SK-N-SH (cell line): ENCODE measurements at regions not wholly inside any gene's neighbourhood (a gene's known extent, or its start where the extent isn't known, plus 50 kb on each side); places are given as distances from the start of the nearest gene placed in this dataset.

Source experiments
- CTCF ChIA-PET: fragments of 300-600, 350-600 bp; formaldehyde crosslinking; extraction: SDS; loops from one replicate; lab custom pipeline; 2021; lab: Yijun Ruan, JAX
- POLR2A ChIA-PET: fragments of 350-600 bp; sonication (Branson Sonifier 250); formaldehyde crosslinking; extraction: SDS; loops from one replicate; lab custom pipeline; 2020; ENCODE audit warnings: antibody characterized with exemption, inconsistent platforms; lab: Yijun Ruan, JAX
- DNase-seq: peaks from one replicate; pipeline ENCODE4 v3.0.0; 2012
- H2AFZ ChIP-seq: fragments of 200-600 bp; sonication (generic); 2 replicates; pipeline ENCODE4 v1.8.1; 2016; ENCODE audit warnings: antibody characterized with exemption, mild to moderate bottlenecking, low read depth
- H3F3A ChIP-seq: fragments of 200-600 bp; sonication (generic); replicated peaks from 2 replicates; pipeline ENCODE3; 2016; ENCODE audit warnings: antibody characterized with exemption, mild to moderate bottlenecking; ENCODE audit not compliant: insufficient read depth
- H3K27ac ChIP-seq, 2 experiments: fragments of 200-500 bp in 1 of 2; fragments of 200-600 bp in 1 of 2; sonication (Bioruptor generic) in 1 of 2; sonication (generic), shearing (Covaris generic) in 1 of 2; 2 replicates each; pipeline versions ENCODE4 v1.5.1 to v1.6.1; 2014 to 2016; ENCODE audit warnings: low read depth in 2 of 2, inconsistent platforms in 1 of 2, low read length in 1 of 2, mild to moderate bottlenecking in 1 of 2, mixed read lengths in 1 of 2
- H3K27me3 ChIP-seq: fragments of 200-600 bp; sonication (generic), shearing (Covaris generic); 2 replicates; pipeline ENCODE4 v1.6.1; 2016; ENCODE audit warnings: mixed run types; ENCODE audit not compliant: insufficient read depth
- H3K36me3 ChIP-seq, 2 experiments: fragments of 200-500 bp in 1 of 2; fragments of 200-600 bp in 1 of 2; sonication (Bioruptor generic) in 1 of 2; sonication (generic) in 1 of 2; replicated peaks in 1 of 2; 2 replicates each; pipeline versions ENCODE3 to v1.5.1; 2014 to 2016; ENCODE audit warnings: low read length in 1 of 2, mild to moderate bottlenecking in 1 of 2; ENCODE audit not compliant: insufficient read depth in 2 of 2, control insufficient read depth in 1 of 2
- H3K4me1 ChIP-seq, 2 experiments: fragments of 200-500 bp in 1 of 2; fragments of 200-600 bp in 1 of 2; sonication (Bioruptor generic) in 1 of 2; sonication (generic), shearing (Covaris generic) in 1 of 2; 2 replicates each; pipeline versions ENCODE4 v1.5.1 to v1.6.1; 2014 to 2016; ENCODE audit warnings: low read depth in 1 of 2, low read length in 1 of 2, mixed run types in 1 of 2; ENCODE audit not compliant: insufficient read depth in 2 of 2, control insufficient read depth in 1 of 2
- H3K4me2 ChIP-seq: fragments of 200-600 bp; sonication (generic), shearing (Covaris generic); 2 replicates; pipeline ENCODE4 v1.6.1; 2017; ENCODE audit warnings: mixed run types
- H3K4me3 ChIP-seq, 2 experiments: fragments of 200-500 bp in 1 of 2; fragments of 200-600 bp in 1 of 2; sonication (Bioruptor generic) in 1 of 2; sonication (generic), shearing (Covaris generic) in 1 of 2; 2 replicates each; pipeline versions ENCODE4 v1.5.1 to v1.8.1; 2014 to 2016; ENCODE audit warnings: low read depth in 2 of 2, inconsistent platforms in 1 of 2, low read length in 1 of 2, mild to moderate bottlenecking in 1 of 2, mixed read lengths in 1 of 2, moderate library complexity in 1 of 2
- H3K79me2 ChIP-seq: fragments of 200-600 bp; sonication (generic); 2 replicates; pipeline ENCODE4 v1.8.1; 2017; ENCODE audit warnings: mild to moderate bottlenecking; ENCODE audit not compliant: insufficient read depth
- H3K9ac ChIP-seq: fragments of 200-600 bp; sonication (generic); 2 replicates; pipeline ENCODE4 v1.6.1; 2017; ENCODE audit warnings: mixed run types
- H3K9me2 ChIP-seq: fragments of 200-600 bp; sonication (generic); 2 replicates; pipeline ENCODE4 v1.6.1; 2017; ENCODE audit warnings: mixed run types
- H3K9me3 ChIP-seq: fragments of 200-600 bp; sonication (generic); 2 replicates; pipeline ENCODE4 v1.6.1; 2017; ENCODE audit warnings: mixed run types, mild to moderate bottlenecking, moderate library complexity
- H4K20me1 ChIP-seq: fragments of 200-600 bp; sonication (generic); 2 replicates; pipeline ENCODE4 v1.6.1; 2017; ENCODE audit warnings: mild to moderate bottlenecking, mixed run types; ENCODE audit not compliant: insufficient read depth
- ELF1 ChIP-seq: IDR thresholded peaks from 2 replicates; pipeline ENCODE4 v1.4.0; 2012
- EP300 ChIP-seq, 2 experiments: IDR thresholded peaks; 2 replicates each; pipeline versions ENCODE4 v1.4.0 to v1.6.1; 2012; ENCODE audit warnings: borderline replicate concordance in 1 of 2, low read depth in 1 of 2, low read length in 1 of 2
- EZH2phosphoT487 ChIP-seq: fragments of 200-600 bp; sonication (generic); IDR thresholded peaks from 2 replicates; pipeline ENCODE4 v1.6.1; 2017; ENCODE audit warnings: low read depth, mixed run types, mild to moderate bottlenecking, antibody characterized with exemption, moderate library complexity, borderline replicate concordance
- FOSL2 ChIP-seq: IDR thresholded peaks from 2 replicates; pipeline ENCODE4 v1.4.0; 2012; ENCODE audit warnings: low read depth, mild to moderate bottlenecking, moderate library complexity, borderline replicate concordance
- FOXJ3 ChIP-seq: sonication (generic); formaldehyde crosslinking; IDR thresholded peaks from 2 replicates; pipeline ENCODE4 v1.5.1; 2020; ENCODE audit warnings: mild to moderate bottlenecking, missing genetic modification reagents
- FOXM1 ChIP-seq: IDR thresholded peaks from 2 replicates; pipeline ENCODE4 v1.4.0; 2012; ENCODE audit warnings: low read depth, mild to moderate bottlenecking
- GABPA ChIP-seq: IDR thresholded peaks from 2 replicates; pipeline ENCODE4 v1.4.0; 2012; ENCODE audit warnings: low read depth, mild to moderate bottlenecking
- JUND ChIP-seq: IDR thresholded peaks from 2 replicates; pipeline ENCODE4 v1.4.0; 2012
- MXI1 ChIP-seq: IDR thresholded peaks from 2 replicates; pipeline ENCODE4 v1.6.1; 2012; ENCODE audit warnings: mild to moderate bottlenecking, low read depth, low read length, improper control_type of control experiment
- NRF1 ChIP-seq: IDR thresholded peaks from 2 replicates; pipeline ENCODE4 v1.6.1; 2012; ENCODE audit warnings: low read depth, mild to moderate bottlenecking, low read length
- RCOR1 ChIP-seq: fragments of 150-350 bp; IDR thresholded peaks from 2 replicates; pipeline ENCODE4 v1.6.1; 2017; ENCODE audit warnings: antibody characterized with exemption, low read length
- RFX5 ChIP-seq: IDR thresholded peaks from 2 replicates; pipeline ENCODE4 v1.6.1; 2012; ENCODE audit warnings: mild to moderate bottlenecking, improper control_type of control experiment, low read length
- RXRA ChIP-seq: IDR thresholded peaks from 2 replicates; pipeline ENCODE4 v1.4.0; 2012; ENCODE audit warnings: low read depth, mild to moderate bottlenecking, borderline replicate concordance
- SMC3 ChIP-seq: IDR thresholded peaks from 2 replicates; pipeline ENCODE4 v1.6.1; 2012; ENCODE audit warnings: low read depth, low read length, improper control_type of control experiment
- TAF1 ChIP-seq: IDR thresholded peaks from 2 replicates; pipeline ENCODE4 v1.6.1; 2012; ENCODE audit warnings: low read depth, mild to moderate bottlenecking, low read length, moderate library complexity, borderline replicate concordance
- TEAD4 ChIP-seq: IDR thresholded peaks from 2 replicates; pipeline ENCODE4 v1.4.0; 2012; ENCODE audit warnings: mild to moderate bottlenecking, borderline replicate concordance; ENCODE audit not compliant: insufficient read depth
- USF2 ChIP-seq: fragments of 150-350 bp; IDR thresholded peaks from 2 replicates; pipeline ENCODE4 v1.6.1; 2017; ENCODE audit warnings: antibody characterized with exemption, low read length, low read depth, borderline replicate concordance
- WGBS: methylation state at CpG from one replicate; pipeline ENCODE4 v1.1.6; 2017; ENCODE audit warnings: low lambda C conversion rate; 5-methylcytosine and 5-hydroxymethylcytosine counted together
- TF ChIP-seq, protein P1 (sequence below): IDR thresholded peaks from 2 replicates; pipeline ENCODE4; 2012
- TF ChIP-seq, protein P2 (sequence below): fragments of 150-350 bp; IDR thresholded peaks from 2 replicates; pipeline ENCODE4 v1.6.1; 2016; ENCODE audit warnings: mild to moderate bottlenecking, low read depth, low read length
- TF ChIP-seq, protein P3 (sequence below): IDR thresholded peaks from 2 replicates; pipeline ENCODE4 v1.6.1; 2012; ENCODE audit warnings: mild to moderate bottlenecking, low read depth, low read length, moderate library complexity

- POLR2A ChIA-PET: no interaction called here
- no peaks in the 10 kb centered on the region for H4K20me1 ChIP-seq
- WGBS: 61% methylated on average over 5 of the region's 5 CpGs
- no peaks in the 10 kb centered on the region for H3K4me1 ChIP-seq
- CTCF ChIA-PET: no interaction called here
- H3K9ac ChIP-seq: no peak overlapping the region
- H3K4me3 ChIP-seq: no peak overlapping the region
- TF ChIP-seq TAF1 (no peak), NRF1 (no peak), GABPA (no peak), EZH2phosphoT487 (no peak), RXRA (no peak)
- TF ChIP-seq, protein P1, sequence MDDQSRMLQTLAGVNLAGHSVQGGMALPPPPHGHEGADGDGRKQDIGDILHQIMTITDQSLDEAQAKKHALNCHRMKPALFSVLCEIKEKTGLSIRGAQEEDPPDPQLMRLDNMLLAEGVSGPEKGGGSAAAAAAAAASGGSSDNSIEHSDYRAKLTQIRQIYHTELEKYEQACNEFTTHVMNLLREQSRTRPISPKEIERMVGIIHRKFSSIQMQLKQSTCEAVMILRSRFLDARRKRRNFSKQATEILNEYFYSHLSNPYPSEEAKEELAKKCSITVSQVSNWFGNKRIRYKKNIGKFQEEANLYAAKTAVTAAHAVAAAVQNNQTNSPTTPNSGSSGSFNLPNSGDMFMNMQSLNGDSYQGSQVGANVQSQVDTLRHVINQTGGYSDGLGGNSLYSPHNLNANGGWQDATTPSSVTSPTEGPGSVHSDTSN: no peak
- TF ChIP-seq, protein P2, sequence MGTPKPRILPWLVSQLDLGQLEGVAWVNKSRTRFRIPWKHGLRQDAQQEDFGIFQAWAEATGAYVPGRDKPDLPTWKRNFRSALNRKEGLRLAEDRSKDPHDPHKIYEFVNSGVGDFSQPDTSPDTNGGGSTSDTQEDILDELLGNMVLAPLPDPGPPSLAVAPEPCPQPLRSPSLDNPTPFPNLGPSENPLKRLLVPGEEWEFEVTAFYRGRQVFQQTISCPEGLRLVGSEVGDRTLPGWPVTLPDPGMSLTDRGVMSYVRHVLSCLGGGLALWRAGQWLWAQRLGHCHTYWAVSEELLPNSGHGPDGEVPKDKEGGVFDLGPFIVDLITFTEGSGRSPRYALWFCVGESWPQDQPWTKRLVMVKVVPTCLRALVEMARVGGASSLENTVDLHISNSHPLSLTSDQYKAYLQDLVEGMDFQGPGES: no peak
- H3F3A ChIP-seq: no peaks in the 10 kb centered on the region
- no peaks in the 10 kb centered on the region for H3K27me3 ChIP-seq
- H3K9me3 ChIP-seq: no peaks in the 10 kb centered on the region
- no peak for DNase-seq
- no peak overlapping the region for H3K4me2 ChIP-seq
- no peak overlapping the region for H3K27ac ChIP-seq
- H3K9me2 ChIP-seq: no peaks in the 10 kb centered on the region
- H3K36me3 ChIP-seq: no peaks in the 10 kb centered on the region
- no peak overlapping the region for H2AFZ ChIP-seq
- H3K79me2 ChIP-seq: no peaks in the 10 kb centered on the region
Measured at GRCh38 chr16:77509051-77509450, 74.2 kb upstream of the ADAMTS18 start.

GRCh38 chr16:77509796-77510195 is 75.0 kb upstream of the ADAMTS18 start:
- H3K4me3 ChIP-seq: no peak overlapping the region
- no peaks in the 10 kb centered on the region for H3F3A ChIP-seq
- no peaks in the 10 kb centered on the region for H3K9me2 ChIP-seq
- no peak overlapping the region for H3K9ac ChIP-seq
- no peaks in the 10 kb centered on the region for H3K9me3 ChIP-seq
- no peaks in the 10 kb centered on the region for H4K20me1 ChIP-seq
- no peak for TF ChIP-seq SMC3
- TF ChIP-seq, protein P2: no peak
- TF ChIP-seq MXI1: no peak
- TF ChIP-seq EP300 (IDR thresholded peaks at IDR 0.05; ENCODE audit: borderline replicate concordance in 1 of 2, low read depth in 1 of 2, low read length in 1 of 2): no peak
- no peak for TF ChIP-seq GABPA
- TF ChIP-seq RFX5: no peak
- TF ChIP-seq ELF1: no peak
- TF ChIP-seq, protein P3, sequence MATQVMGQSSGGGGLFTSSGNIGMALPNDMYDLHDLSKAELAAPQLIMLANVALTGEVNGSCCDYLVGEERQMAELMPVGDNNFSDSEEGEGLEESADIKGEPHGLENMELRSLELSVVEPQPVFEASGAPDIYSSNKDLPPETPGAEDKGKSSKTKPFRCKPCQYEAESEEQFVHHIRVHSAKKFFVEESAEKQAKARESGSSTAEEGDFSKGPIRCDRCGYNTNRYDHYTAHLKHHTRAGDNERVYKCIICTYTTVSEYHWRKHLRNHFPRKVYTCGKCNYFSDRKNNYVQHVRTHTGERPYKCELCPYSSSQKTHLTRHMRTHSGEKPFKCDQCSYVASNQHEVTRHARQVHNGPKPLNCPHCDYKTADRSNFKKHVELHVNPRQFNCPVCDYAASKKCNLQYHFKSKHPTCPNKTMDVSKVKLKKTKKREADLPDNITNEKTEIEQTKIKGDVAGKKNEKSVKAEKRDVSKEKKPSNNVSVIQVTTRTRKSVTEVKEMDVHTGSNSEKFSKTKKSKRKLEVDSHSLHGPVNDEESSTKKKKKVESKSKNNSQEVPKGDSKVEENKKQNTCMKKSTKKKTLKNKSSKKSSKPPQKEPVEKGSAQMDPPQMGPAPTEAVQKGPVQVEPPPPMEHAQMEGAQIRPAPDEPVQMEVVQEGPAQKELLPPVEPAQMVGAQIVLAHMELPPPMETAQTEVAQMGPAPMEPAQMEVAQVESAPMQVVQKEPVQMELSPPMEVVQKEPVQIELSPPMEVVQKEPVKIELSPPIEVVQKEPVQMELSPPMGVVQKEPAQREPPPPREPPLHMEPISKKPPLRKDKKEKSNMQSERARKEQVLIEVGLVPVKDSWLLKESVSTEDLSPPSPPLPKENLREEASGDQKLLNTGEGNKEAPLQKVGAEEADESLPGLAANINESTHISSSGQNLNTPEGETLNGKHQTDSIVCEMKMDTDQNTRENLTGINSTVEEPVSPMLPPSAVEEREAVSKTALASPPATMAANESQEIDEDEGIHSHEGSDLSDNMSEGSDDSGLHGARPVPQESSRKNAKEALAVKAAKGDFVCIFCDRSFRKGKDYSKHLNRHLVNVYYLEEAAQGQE: no peak
- no peak for TF ChIP-seq JUND
- TF ChIP-seq FOSL2: no peak
- no peak for TF ChIP-seq FOXJ3 (CRISPR knock-in tag)
- no peak for TF ChIP-seq FOXM1
- no peak for TF ChIP-seq EZH2phosphoT487
- no peak for TF ChIP-seq RCOR1
- TF ChIP-seq TEAD4: no peak
- no peak for TF ChIP-seq USF2
- no peak overlapping the region for H3K4me2 ChIP-seq
- 29% methylated on average over 6 of the region's 6 CpGs for WGBS
- H2AFZ ChIP-seq: no peak overlapping the region
- no peaks in the 10 kb centered on the region for H3K27me3 ChIP-seq
- DNase-seq: no peak
- ChIA-PET POLR2A (no interaction called here), CTCF (no interaction called here)
- H3K79me2 ChIP-seq: no peaks in the 10 kb centered on the region
- no peaks in the 10 kb centered on the region for H3K4me1 ChIP-seq
- H3K36me3 ChIP-seq: no peaks in the 10 kb centered on the region
- H3K27ac ChIP-seq: no peak overlapping the region
